GM23338 (cell line): ENCODE measurements at regions not wholly inside any gene's neighbourhood (a gene's known extent, or its start where the extent isn't known, plus 50 kb on each side); places are given as distances from the start of the nearest gene placed in this dataset.

Source experiments
- ATAC-seq: fragments of 200-7000 bp; cut with Tn5 transposase; 3 replicates; pipeline ENCODE4 v1.9.1; 2020
- DNase-seq: peaks from one replicate; pipeline ENCODE4 v3.0.0-alpha.2; 2015; ENCODE audit warnings: low spot score
- H2AFZ ChIP-seq: fragments of 200-600 bp; sonication (generic); 2 replicates; pipeline ENCODE4 v1.8.0; 2016; ENCODE audit warnings: antibody characterized with exemption, mild to moderate bottlenecking, moderate library complexity
- H3F3A ChIP-seq: fragments of 200-600 bp; sonication (generic); replicated peaks from 2 replicates; pipeline ENCODE4 v1.8.0; 2017; ENCODE audit warnings: antibody characterized with exemption, mixed run types, low read depth
- H3K27ac ChIP-seq: fragments of 200-600 bp; sonication (generic); 2 replicates; pipeline ENCODE4 v1.6.1; 2016; ENCODE audit warnings: low read depth
- H3K27me3 ChIP-seq: fragments of 200-600 bp; sonication (generic); 2 replicates; pipeline ENCODE4 v1.8.0; 2016; ENCODE audit warnings: mild to moderate bottlenecking, mixed run types, moderate library complexity; ENCODE audit not compliant: insufficient read depth
- H3K36me3 ChIP-seq: fragments of 200-600 bp; sonication (generic); 2 replicates; pipeline ENCODE4 v1.8.0; 2016; ENCODE audit warnings: mild to moderate bottlenecking; ENCODE audit not compliant: insufficient read depth
- H3K4me1 ChIP-seq: fragments of 200-600 bp; sonication (generic); 2 replicates; pipeline ENCODE4 v1.8.0; 2016; ENCODE audit warnings: mild to moderate bottlenecking, moderate library complexity; ENCODE audit not compliant: insufficient read depth
- H3K4me2 ChIP-seq: fragments of 200-600 bp; sonication (generic); 2 replicates; pipeline ENCODE4 v1.7.1; 2017; ENCODE audit warnings: mixed run types
- H3K4me3 ChIP-seq: fragments of 200-600 bp; sonication (generic); 2 replicates; pipeline ENCODE4 v1.6.1; 2016; ENCODE audit warnings: mixed run types
- H3K79me2 ChIP-seq: fragments of 200-600 bp; sonication (generic); replicated peaks from 2 replicates; pipeline ENCODE4 v1.8.0; 2017; ENCODE audit warnings: mild to moderate bottlenecking; ENCODE audit not compliant: insufficient read depth
- H3K9me2 ChIP-seq: fragments of 200-600 bp; sonication (generic); 2 replicates; pipeline ENCODE4 v1.8.0; 2017; ENCODE audit not compliant: insufficient read depth
- H4K20me1 ChIP-seq: fragments of 200-600 bp; sonication (generic); replicated peaks from 2 replicates; pipeline ENCODE4 v1.8.0; 2017; ENCODE audit warnings: mild to moderate bottlenecking; ENCODE audit not compliant: insufficient read depth
- H3K27ac Mint-ChIP-seq: 2 replicates; pipeline ENCODE4 v1.8.0; 2020; ENCODE audit warnings: inconsistent platforms, mild to moderate bottlenecking, moderate library complexity, mixed read lengths
- H3K27me3 Mint-ChIP-seq: 3 replicates; pipeline ENCODE4 v1.8.0; 2022; ENCODE audit warnings: low read depth, mild to moderate bottlenecking, moderate library complexity, mixed read lengths, inconsistent platforms; ENCODE audit not compliant: insufficient read depth, poor library complexity
- H3K36me3 Mint-ChIP-seq: 3 replicates; pipeline ENCODE4 v1.8.0; 2021; ENCODE audit warnings: low read depth, mild to moderate bottlenecking, inconsistent platforms, moderate library complexity, mixed read lengths
- H3K4me1 Mint-ChIP-seq: 3 replicates; pipeline ENCODE4 v1.8.0; 2020; ENCODE audit warnings: mild to moderate bottlenecking, inconsistent platforms, mixed read lengths
- H3K4me3 Mint-ChIP-seq: 3 replicates; pipeline ENCODE4 v1.8.0; 2021; ENCODE audit warnings: moderate library complexity, mild to moderate bottlenecking, inconsistent platforms, mixed read lengths
- H3K9me3 Mint-ChIP-seq: 3 replicates; pipeline ENCODE4 v1.8.0; 2020; ENCODE audit warnings: moderate library complexity, mild to moderate bottlenecking, inconsistent platforms, mixed read lengths
- EZH2 ChIP-seq: fragments of 200-600 bp; sonication (generic); IDR thresholded peaks from one replicate; pipeline ENCODE4 v1.8.0; 2017; ENCODE audit warnings: antibody characterized with exemption, mild to moderate bottlenecking, low read depth; ENCODE audit not compliant: unreplicated experiment
- JUNB ChIP-seq: IDR thresholded peaks from one replicate; pipeline ENCODE4 v1.6.1; 2016; ENCODE audit warnings: antibody characterized with exemption; ENCODE audit not compliant: unreplicated experiment
- NANOG ChIP-seq: IDR thresholded peaks from 2 replicates; pipeline ENCODE4 v1.6.1; 2016; ENCODE audit warnings: antibody characterized with exemption, borderline replicate concordance
- POLR2AphosphoS5 ChIP-seq: IDR thresholded peaks from 2 replicates; pipeline ENCODE4 v1.6.1; 2016; ENCODE audit warnings: antibody characterized with exemption, low read depth
- ZNF114 ChIP-seq: fragments of 250-450 bp; sonication (Bioruptor Pico); IDR thresholded peaks from 2 replicates; pipeline ENCODE4 v1.5.0; 2020; ENCODE audit warnings: mild to moderate bottlenecking, moderate library complexity
- ZNF331 ChIP-seq: fragments of 250-450 bp; sonication (Bioruptor Pico); IDR thresholded peaks from 2 replicates; pipeline ENCODE4 v1.5.0; 2020; ENCODE audit warnings: low read depth, mild to moderate bottlenecking, moderate library complexity
- TF ChIP-seq, protein P1 (sequence below): IDR thresholded peaks from 2 replicates; pipeline ENCODE4 v1.6.1; 2016; ENCODE audit warnings: antibody characterized with exemption
- TF ChIP-seq, protein P2 (sequence below): fragments of 250-450 bp; sonication (Bioruptor Pico); IDR thresholded peaks from 2 replicates; pipeline ENCODE4 v1.5.0; 2020; ENCODE audit warnings: mild to moderate bottlenecking, moderate library complexity
- TF ChIP-seq, protein P3 (sequence below), 2 experiments: fragments of 200-600 bp in 1 of 2; sonication (generic) in 1 of 2; conservative IDR thresholded peaks; 2 replicates each; pipeline versions ENCODE4 v1.5.1 to v1.6.1; 2016 to 2017; ENCODE audit warnings: antibody characterized with exemption in 2 of 2, low read depth in 2 of 2, mild to moderate bottlenecking in 2 of 2, moderate library complexity in 1 of 2

DNA sequence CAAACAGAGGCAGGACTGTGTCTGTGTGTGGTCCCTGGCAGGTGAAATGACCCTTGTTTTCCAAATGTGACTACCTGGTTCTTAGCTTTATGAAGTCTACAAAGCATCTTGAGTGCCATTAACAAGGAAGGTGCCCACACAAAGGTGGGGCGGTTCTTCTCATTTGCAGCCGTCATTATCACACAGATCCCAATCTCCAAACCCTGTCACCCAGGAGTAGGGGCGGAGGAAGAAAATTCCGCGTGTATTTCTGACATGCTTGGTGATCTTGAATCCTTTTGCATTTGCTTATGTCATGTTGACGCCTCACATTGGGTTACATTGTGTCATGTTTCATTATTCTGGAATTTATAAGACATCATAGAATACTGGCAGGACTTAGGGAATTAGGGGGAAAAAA, 277.3 kb downstream of the VRK1 start:
- no peaks in the 10 kb centered on the region for H3F3A ChIP-seq
- ATAC-seq: no peak

More for the DNA sequence above, 277.3 kb downstream of the VRK1 start:
- H2AFZ ChIP-seq: no peak overlapping the region
- DNase-seq: no peak
- no peaks in the 10 kb centered on the region for H3K27me3 ChIP-seq
- Mint-ChIP-seq H3K4me1 (peaks cover 14% of the 10 kb centered on the region; the same call in 2 of the 3 replicates), H3K4me3 (no peak overlapping the region), H3K27ac (no peak overlapping the region), H3K9me3 (no peaks in the 10 kb centered on the region; the same call in 1 of the 3 replicates), H3K27me3 (no peaks in the 10 kb centered on the region), H3K36me3 (no peaks in the 10 kb centered on the region)
- no peak overlapping the region for H3K4me2 ChIP-seq
- no peak overlapping the region for H3K27ac ChIP-seq
- TF ChIP-seq, protein P1, sequence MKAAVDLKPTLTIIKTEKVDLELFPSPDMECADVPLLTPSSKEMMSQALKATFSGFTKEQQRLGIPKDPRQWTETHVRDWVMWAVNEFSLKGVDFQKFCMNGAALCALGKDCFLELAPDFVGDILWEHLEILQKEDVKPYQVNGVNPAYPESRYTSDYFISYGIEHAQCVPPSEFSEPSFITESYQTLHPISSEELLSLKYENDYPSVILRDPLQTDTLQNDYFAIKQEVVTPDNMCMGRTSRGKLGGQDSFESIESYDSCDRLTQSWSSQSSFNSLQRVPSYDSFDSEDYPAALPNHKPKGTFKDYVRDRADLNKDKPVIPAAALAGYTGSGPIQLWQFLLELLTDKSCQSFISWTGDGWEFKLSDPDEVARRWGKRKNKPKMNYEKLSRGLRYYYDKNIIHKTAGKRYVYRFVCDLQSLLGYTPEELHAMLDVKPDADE: no peak
- TF ChIP-seq EZH2: no peak
- TF ChIP-seq NANOG: no peak
- no peak for TF ChIP-seq JUNB
- TF ChIP-seq POLR2AphosphoS5: no peak
- TF ChIP-seq, protein P2, sequence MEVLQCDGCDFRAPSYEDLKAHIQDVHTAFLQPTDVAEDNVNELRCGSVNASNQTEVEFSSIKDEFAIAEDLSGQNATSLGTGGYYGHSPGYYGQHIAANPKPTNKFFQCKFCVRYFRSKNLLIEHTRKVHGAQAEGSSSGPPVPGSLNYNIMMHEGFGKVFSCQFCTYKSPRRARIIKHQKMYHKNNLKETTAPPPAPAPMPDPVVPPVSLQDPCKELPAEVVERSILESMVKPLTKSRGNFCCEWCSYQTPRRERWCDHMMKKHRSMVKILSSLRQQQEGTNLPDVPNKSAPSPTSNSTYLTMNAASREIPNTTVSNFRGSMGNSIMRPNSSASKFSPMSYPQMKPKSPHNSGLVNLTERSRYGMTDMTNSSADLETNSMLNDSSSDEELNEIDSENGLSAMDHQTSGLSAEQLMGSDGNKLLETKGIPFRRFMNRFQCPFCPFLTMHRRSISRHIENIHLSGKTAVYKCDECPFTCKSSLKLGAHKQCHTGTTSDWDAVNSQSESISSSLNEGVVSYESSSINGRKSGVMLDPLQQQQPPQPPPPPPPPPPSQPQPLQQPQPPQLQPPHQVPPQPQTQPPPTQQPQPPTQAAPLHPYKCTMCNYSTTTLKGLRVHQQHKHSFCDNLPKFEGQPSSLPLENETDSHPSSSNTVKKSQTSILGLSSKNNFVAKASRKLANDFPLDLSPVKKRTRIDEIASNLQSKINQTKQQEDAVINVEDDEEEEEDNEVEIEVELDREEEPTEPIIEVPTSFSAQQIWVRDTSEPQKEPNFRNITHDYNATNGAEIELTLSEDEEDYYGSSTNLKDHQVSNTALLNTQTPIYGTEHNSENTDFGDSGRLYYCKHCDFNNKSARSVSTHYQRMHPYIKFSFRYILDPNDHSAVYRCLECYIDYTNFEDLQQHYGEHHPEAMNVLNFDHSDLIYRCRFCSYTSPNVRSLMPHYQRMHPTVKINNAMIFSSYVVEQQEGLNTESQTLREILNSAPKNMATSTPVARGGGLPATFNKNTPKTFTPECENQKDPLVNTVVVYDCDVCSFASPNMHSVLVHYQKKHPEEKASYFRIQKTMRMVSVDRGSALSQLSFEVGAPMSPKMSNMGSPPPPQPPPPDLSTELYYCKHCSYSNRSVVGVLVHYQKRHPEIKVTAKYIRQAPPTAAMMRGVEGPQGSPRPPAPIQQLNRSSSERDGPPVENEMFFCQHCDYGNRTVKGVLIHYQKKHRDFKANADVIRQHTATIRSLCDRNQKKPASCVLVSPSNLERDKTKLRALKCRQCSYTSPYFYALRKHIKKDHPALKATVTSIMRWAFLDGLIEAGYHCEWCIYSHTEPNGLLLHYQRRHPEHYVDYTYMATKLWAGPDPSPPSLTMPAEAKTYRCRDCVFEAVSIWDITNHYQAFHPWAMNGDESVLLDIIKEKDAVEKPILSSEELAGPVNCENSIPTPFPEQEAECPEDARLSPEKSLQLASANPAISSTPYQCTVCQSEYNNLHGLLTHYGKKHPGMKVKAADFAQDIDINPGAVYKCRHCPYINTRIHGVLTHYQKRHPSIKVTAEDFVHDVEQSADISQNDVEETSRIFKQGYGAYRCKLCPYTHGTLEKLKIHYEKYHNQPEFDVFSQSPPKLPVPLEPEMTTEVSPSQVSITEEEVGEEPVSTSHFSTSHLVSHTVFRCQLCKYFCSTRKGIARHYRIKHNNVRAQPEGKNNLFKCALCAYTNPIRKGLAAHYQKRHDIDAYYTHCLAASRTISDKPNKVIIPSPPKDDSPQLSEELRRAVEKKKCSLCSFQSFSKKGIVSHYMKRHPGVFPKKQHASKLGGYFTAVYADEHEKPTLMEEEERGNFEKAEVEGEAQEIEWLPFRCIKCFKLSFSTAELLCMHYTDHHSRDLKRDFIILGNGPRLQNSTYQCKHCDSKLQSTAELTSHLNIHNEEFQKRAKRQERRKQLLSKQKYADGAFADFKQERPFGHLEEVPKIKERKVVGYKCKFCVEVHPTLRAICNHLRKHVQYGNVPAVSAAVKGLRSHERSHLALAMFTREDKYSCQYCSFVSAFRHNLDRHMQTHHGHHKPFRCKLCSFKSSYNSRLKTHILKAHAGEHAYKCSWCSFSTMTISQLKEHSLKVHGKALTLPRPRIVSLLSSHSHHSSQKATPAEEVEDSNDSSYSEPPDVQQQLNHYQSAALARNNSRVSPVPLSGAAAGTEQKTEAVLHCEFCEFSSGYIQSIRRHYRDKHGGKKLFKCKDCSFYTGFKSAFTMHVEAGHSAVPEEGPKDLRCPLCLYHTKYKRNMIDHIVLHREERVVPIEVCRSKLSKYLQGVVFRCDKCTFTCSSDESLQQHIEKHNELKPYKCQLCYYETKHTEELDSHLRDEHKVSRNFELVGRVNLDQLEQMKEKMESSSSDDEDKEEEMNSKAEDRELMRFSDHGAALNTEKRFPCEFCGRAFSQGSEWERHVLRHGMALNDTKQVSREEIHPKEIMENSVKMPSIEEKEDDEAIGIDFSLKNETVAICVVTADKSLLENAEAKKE (CRISPR knock-in tag): no peak
- no peak for TF ChIP-seq ZNF331 (CRISPR knock-in tag)
- TF ChIP-seq, protein P3, sequence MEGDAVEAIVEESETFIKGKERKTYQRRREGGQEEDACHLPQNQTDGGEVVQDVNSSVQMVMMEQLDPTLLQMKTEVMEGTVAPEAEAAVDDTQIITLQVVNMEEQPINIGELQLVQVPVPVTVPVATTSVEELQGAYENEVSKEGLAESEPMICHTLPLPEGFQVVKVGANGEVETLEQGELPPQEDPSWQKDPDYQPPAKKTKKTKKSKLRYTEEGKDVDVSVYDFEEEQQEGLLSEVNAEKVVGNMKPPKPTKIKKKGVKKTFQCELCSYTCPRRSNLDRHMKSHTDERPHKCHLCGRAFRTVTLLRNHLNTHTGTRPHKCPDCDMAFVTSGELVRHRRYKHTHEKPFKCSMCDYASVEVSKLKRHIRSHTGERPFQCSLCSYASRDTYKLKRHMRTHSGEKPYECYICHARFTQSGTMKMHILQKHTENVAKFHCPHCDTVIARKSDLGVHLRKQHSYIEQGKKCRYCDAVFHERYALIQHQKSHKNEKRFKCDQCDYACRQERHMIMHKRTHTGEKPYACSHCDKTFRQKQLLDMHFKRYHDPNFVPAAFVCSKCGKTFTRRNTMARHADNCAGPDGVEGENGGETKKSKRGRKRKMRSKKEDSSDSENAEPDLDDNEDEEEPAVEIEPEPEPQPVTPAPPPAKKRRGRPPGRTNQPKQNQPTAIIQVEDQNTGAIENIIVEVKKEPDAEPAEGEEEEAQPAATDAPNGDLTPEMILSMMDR (conservative IDR thresholded peaks at IDR 0.05; ENCODE audit: low read depth in 2 of 2): no peak
- TF ChIP-seq ZNF114 (CRISPR knock-in tag): no peak
- no peak overlapping the region for H3K4me3 ChIP-seq
- peaks cover 8% of the 10 kb centered on the region; the same call in 1 of the 2 replicates for H3K4me1 ChIP-seq
- H4K20me1 ChIP-seq: no peaks in the 10 kb centered on the region
- no peaks in the 10 kb centered on the region for H3K36me3 ChIP-seq
- H3K79me2 ChIP-seq: no peaks in the 10 kb centered on the region
- H3K9me2 ChIP-seq: no peaks in the 10 kb centered on the region; the same call in 1 of the 2 replicates
